ENCODE measurements at regions not wholly inside any gene's neighbourhood (a gene's known extent, or its start where the extent isn't known, plus 50 kb on each side); places are given as distances from the start of the nearest gene placed in this dataset.

DNA sequence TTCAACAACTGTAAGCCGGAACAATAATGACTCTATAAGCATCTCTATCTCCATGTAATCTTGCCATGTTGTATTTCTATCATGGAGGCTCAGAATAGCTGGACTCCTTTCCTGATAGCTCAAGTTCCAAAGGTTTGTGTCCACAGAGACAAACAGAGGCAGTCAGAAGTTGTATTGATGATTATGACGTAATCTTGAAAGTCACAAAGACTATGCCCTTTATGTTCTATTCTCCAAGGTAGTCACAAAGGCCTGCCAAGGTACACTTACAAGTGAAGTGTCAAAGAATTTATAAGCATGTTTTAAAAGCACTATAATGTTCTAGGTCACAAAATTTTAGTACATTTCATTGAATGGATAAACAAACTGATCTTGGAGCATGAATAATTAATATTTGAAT is 542.2 kb downstream of the CDH11 start:
- no peak for TF ChIP-seq POLR2A (IDR thresholded peaks at IDR 0.05)
- TF ChIP-seq, protein P1, sequence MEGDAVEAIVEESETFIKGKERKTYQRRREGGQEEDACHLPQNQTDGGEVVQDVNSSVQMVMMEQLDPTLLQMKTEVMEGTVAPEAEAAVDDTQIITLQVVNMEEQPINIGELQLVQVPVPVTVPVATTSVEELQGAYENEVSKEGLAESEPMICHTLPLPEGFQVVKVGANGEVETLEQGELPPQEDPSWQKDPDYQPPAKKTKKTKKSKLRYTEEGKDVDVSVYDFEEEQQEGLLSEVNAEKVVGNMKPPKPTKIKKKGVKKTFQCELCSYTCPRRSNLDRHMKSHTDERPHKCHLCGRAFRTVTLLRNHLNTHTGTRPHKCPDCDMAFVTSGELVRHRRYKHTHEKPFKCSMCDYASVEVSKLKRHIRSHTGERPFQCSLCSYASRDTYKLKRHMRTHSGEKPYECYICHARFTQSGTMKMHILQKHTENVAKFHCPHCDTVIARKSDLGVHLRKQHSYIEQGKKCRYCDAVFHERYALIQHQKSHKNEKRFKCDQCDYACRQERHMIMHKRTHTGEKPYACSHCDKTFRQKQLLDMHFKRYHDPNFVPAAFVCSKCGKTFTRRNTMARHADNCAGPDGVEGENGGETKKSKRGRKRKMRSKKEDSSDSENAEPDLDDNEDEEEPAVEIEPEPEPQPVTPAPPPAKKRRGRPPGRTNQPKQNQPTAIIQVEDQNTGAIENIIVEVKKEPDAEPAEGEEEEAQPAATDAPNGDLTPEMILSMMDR (IDR thresholded peaks at IDR 0.05), result no peak
- Histone ChIP-seq H3K27me3 (no peaks in the 10 kb centered on the region), H3K9me3 (no peaks in the 10 kb centered on the region), H3K27ac (no peak overlapping the region), H3K4me3 (no peak overlapping the region), H3K4me1 (no peaks in the 10 kb centered on the region), H3K36me3 (no peaks in the 10 kb centered on the region)
- intact Hi-C loops (cut with DNase I), result no loop called here
- no peak for DNase-seq
- 89 to 92% (median 90%) methylated on average over 2 of the region's 2 CpGs for WGBS, 4 donors
- ATAC-seq, result no peak

DNA sequence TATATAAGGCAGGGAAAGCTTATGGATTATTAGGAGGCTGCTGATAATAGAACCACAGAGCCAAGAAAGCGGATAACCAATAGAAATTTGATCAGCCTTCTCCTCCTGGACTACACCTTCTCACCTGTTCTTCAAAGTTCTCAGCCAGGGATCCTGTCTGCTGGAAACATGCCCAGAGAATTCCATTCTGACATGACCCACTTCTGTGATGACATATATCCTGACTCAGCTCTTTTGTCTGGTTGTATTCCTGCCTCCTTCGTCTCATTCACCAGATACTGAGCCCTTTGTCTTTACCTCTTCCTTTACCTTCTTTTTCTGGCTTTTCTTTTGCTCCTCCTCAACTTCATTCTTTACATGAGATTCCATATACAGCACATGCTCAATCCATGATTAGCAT is 576.1 kb downstream of the CDH11 start:
- H3K36me3 ChIP-seq, result no peaks in the 10 kb centered on the region
- no peak overlapping the region for H3K4me3 ChIP-seq
- DNase-seq, result no peak
- H3K4me1 ChIP-seq, result no peaks in the 10 kb centered on the region
- 69 to 82% (median 74%) methylated on average over 2 of the region's 2 CpGs for WGBS, 4 donors
- peaks cover 0 to 13% (median 0%) of the 10 kb centered on the region in 12 donors for H3K9me3 ChIP-seq
- intact Hi-C loops (cut with DNase I), result loop anchor here in 1 of 10 donors (10.0 kb wide), 1 partner anchor 741 kb away; no protein-coding TSS in a partner anchor
- TF ChIP-seq, protein P1 (IDR thresholded peaks at IDR 0.05), result no peak
- no peak for TF ChIP-seq POLR2A (IDR thresholded peaks at IDR 0.05)
- ATAC-seq, result no peak
- no peaks in the 10 kb centered on the region for H3K27me3 ChIP-seq
- no peak overlapping the region for H3K27ac ChIP-seq

DNA sequence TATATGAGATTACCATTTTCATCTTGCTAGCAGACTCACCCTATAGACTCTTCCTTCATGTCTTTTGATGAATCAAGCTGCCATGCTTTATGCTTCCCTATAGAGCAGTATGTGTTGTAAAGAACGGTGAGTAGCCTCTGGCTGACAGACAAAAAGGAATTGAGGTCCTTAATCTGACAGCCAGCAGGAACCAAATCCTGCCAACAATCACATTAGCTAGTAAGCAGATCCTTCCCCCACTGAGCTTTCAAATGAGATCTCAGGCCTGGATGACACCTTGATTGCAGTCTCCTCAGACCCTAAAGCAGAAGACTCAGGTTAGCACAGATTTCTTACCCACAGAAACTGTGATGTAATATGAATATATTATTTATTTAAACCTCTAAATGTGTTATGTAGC is 577.0 kb downstream of the CDH11 start:
- ATAC-seq, result no peak

DNA sequence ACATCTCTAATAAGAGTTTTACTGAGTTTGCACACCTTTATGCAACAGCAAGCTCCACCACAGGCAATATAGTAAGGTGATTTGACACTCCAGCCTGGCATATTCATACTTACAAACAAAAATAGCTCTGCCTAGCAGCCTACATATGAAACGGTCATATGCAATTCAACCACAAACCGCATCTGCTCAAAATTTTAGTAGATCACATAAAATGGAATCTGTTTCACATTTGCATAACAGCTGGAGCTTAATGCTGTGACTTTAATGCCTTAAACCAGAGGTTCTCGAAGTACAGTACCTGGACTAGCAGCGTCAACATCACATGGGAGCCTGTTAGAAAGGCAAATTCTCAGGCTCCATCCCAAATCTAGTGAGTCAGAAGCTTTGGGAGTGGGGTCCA is 578.4 kb downstream of the CDH11 start:
- no peaks in the 10 kb centered on the region for H3K36me3 ChIP-seq
- intact Hi-C loops (cut with DNase I), result loop anchor here in 1 of 10 donors (10.0 kb wide), 1 partner anchor 739 kb away; no protein-coding TSS in a partner anchor
- H3K9me3 ChIP-seq, result peaks cover 0 to 13% (median 0%) of the 10 kb centered on the region in 12 donors
- WGBS, 4 donors, result 68 to 82% (median 77%) methylated on average over 4 of the region's 4 CpGs
- H3K4me1 ChIP-seq, result no peaks in the 10 kb centered on the region
- TF ChIP-seq POLR2A (IDR thresholded peaks at IDR 0.05), result no peak
- TF ChIP-seq, protein P1 (IDR thresholded peaks at IDR 0.05), result no peak
- no peak overlapping the region for H3K4me3 ChIP-seq
- ATAC-seq (no peak), DNase-seq (no peak)
- H3K27ac ChIP-seq, result no peak overlapping the region
- H3K27me3 ChIP-seq, result no peaks in the 10 kb centered on the region

More for the DNA sequence above, 577.0 kb downstream of the CDH11 start:
- intact Hi-C loops (cut with DNase I), result loop anchor here in 1 of 10 donors (10.0 kb wide), 1 partner anchor 740 kb away; no protein-coding TSS in a partner anchor
- 39 to 53% (median 45%) methylated on average over 1 of the region's 1 CpG for WGBS, 4 donors
- no peaks in the 10 kb centered on the region for H3K36me3 ChIP-seq
- no peak for DNase-seq
- H3K27ac ChIP-seq, result no peak overlapping the region
- TF ChIP-seq, protein P1 (IDR thresholded peaks at IDR 0.05), result no peak
- no peak overlapping the region for H3K4me3 ChIP-seq
- H3K27me3 ChIP-seq, result no peaks in the 10 kb centered on the region
- peaks cover 0 to 13% (median 0%) of the 10 kb centered on the region in 12 donors for H3K9me3 ChIP-seq
- H3K4me1 ChIP-seq, result no peaks in the 10 kb centered on the region
